Astrocyte of the cerebellum (primary cell): ENCODE measurements at regions not wholly inside any gene's neighbourhood (a gene's known extent, or its start where the extent isn't known, plus 50 kb on each side); places are given as distances from the start of the nearest gene placed in this dataset.

Experiments used
- DNase-seq: peaks from one replicate; pipeline ENCODE4 v3.0.0-alpha.2; 2011; ENCODE audit warnings: low read depth
- H3K4me3 ChIP-seq: 2 replicates; pipeline ENCODE4 v1.5.1; 2011; ENCODE audit warnings: mild to moderate bottlenecking, low read depth, low read length, moderate library complexity
- CTCF ChIP-seq: IDR thresholded peaks from 2 replicates; pipeline ENCODE4 v1.5.1; 2012; ENCODE audit warnings: low read length, low read depth, moderate library complexity, mild to moderate bottlenecking; ENCODE audit errors: missing control alignments
- in situ Hi-C: cut with HindIII; loops from 2 replicates; pipeline ENCODE4 v1.10.0; 2017; ENCODE audit warnings: low sequenced_read_pairs

GRCh38 chr10:57790703-57791102 is 477.0 kb downstream of the IPMK start:
- no peak for TF ChIP-seq CTCF
- in situ Hi-C loops = no loop called here
- DNase-seq = no peak
- H3K4me3 ChIP-seq = no peak overlapping the region

DNA sequence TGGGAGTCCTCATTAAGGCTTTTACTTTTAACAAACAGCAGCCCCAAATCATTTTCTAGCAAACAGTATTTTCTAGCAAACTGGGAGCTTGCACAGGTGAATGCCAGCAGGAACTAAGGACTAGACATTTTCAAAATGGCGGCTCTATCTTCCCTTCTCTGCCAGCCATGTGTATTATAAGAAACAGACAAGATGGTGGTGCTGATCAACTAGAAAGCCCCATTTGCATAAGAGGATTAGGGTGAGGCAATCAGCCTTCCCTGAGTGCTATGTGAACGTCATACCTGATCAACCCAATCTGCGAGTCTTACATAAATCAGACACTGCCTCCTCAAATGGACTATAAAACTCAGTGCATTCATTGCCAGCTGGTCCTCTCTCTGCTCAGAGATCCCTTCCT is 479.6 kb downstream of the IPMK start:
- H3K4me3 ChIP-seq = no peak overlapping the region
- in situ Hi-C loops = no loop called here
- no peak for DNase-seq
- no peak for TF ChIP-seq CTCF

DNA sequence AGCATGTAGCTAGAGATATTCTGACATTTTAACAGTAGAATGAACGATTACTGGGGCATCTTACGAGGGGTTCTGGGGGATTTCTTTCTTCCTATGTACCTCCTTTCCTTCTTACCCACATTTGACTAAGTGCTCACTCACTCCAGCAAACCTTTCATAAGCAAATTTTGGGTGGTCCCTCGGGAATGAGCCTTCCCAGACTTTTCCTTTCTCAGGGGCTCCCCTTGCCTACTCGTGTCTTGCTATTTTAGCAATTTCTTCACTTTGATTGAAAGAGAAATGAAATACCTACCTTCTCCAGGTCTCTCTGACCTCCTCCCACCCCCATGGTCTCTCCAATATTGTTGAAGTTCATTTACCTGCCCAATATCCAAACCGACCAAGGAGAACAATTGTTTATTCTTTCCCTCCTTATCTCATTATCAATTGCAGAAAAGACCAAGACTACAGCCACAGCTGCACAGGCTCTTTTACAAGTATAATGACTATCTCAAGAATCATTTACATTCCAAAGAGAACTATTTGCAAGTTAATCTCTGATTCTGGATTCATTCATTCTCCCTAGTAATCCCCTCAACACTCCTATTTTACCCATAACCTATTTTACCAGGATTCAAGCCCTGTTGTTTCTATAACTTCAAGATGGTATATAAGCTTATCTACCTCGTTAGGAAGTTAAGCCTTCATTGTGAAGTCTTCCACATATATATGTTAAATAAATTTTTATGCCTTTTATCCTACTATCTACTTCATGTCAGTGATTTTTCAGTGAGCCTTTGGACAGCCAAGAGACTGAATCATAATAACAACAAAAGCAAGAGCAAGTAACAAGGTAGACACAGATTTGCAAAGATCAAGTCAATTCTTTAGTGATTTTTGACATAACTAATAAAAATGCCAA is 480.6 kb downstream of the IPMK start:
- no peak for TF ChIP-seq CTCF
- in situ Hi-C loops = no loop called here
- DNase-seq = no peak
- H3K4me3 ChIP-seq = no peak overlapping the region

DNA sequence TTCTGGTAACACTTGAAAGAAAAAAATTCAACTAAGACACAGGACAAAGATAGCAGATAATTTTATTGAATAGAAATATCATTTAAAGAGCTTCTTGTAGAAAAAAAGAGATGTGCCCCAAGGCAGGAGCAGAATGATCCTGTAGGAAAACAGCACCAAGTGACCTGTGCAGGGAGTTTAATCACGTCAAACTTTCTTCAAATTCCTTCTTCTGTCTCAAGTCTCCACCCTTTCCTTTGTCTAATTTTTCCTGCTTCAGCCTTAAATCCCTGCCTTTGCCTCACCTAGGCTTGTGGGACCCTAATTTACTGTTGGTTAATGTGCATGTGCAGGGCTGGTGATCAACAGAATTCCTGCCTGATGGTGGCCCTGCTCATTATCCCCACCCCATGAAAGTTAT is 481.4 kb downstream of the IPMK start:
- no peak for DNase-seq
- no peak overlapping the region for H3K4me3 ChIP-seq
- no peak for TF ChIP-seq CTCF
- in situ Hi-C loops = no loop called here

DNA sequence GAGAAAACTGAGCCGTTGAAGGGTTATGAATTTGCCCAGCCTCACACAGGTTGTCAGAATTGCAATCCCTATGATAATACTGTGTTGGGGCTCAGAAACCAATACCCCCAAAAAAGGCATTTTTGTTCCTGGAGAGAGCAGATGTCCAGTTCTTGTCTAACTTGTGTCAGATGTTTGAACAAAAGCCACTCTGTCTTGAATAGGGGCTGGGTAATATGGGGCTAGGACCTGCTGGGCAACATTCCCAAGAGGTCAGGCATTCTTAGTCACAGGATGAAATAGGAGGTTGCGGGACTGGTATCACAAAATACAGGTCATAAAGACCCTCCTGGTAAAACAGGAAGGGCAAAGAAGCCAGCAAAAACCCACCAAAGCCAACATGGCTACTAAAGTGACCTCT is 482.1 kb downstream of the IPMK start:
- H3K4me3 ChIP-seq = no peak overlapping the region
- in situ Hi-C loops = no loop called here
- DNase-seq = no peak
- no peak for TF ChIP-seq CTCF

DNA sequence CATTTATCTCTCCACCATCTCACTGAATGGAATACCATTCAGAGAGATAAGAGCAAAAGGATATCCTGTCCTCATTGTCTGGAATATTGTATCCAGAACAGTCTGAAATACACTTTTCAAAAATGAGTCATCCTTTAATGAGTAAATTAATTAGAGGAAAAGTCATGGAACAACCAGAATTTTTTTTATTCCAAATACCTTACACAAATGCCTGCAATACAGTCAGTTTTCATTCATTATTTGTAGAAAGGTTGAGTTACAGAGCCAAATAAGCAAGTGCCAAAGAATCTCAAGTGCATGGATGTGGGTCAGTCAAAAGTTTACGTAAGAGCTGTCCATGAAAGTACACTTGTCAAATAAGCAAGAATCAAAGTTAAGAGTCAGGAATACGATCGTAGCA is 482.6 kb downstream of the IPMK start:
- in situ Hi-C loops = no loop called here
- no peak for DNase-seq
- H3K4me3 ChIP-seq = no peak overlapping the region

More for the DNA sequence above, 482.6 kb downstream of the IPMK start:
- no peak for TF ChIP-seq CTCF
